Testis (tissue), 2 donors: ENCODE measurements at regions not wholly inside any gene's neighbourhood (a gene's known extent, or its start where the extent isn't known, plus 50 kb on each side); places are given as distances from the start of the nearest gene placed in this dataset.
"Not testable (repeated sequence)": the region's sequence is repeated elsewhere in the genome, so short reads cannot be mapped to it uniquely, and the experiment has no call there.

Experiments used
- POLR2A ChIP-seq: fragments of 450-650 bp; IDR thresholded peaks from one replicate; pipeline ENCODE4 v1.6.1; 2017; ENCODE audit warnings: antibody characterized with exemption, mild to moderate bottlenecking, moderate library complexity
- TF ChIP-seq, protein P1 (sequence below), 3 experiments: fragments of 450-650 bp in 2 of 3; fragments of 200-600 bp in 1 of 3; sonication (generic) in 1 of 3; IDR thresholded peaks; one replicate each; pipeline ENCODE4 v1.5.1; 2016 to 2019; ENCODE audit warnings: antibody characterized with exemption in 3 of 3, mild to moderate bottlenecking in 2 of 3, moderate library complexity in 1 of 3

DNA sequence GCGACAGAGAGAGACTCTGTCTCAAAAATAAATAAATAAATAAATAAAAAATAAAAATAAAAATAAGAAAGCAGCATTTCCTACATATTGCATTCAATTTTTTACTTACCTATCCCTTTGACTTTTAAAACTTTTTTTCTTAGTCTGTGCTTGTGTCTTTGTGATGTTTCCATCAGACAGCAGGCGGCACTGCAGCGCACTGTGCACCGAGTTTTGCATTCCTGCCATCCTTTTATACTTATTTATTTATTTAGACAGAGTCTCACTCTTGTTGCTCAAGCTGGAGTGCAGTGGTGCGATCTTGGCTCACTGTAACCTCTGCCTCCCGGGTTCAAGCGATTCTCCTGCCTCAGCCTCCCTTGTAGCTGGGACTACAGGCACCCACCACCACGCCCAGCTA, 203.9 kb downstream of the SPATA31A1 start:
- TF ChIP-seq, protein P1, sequence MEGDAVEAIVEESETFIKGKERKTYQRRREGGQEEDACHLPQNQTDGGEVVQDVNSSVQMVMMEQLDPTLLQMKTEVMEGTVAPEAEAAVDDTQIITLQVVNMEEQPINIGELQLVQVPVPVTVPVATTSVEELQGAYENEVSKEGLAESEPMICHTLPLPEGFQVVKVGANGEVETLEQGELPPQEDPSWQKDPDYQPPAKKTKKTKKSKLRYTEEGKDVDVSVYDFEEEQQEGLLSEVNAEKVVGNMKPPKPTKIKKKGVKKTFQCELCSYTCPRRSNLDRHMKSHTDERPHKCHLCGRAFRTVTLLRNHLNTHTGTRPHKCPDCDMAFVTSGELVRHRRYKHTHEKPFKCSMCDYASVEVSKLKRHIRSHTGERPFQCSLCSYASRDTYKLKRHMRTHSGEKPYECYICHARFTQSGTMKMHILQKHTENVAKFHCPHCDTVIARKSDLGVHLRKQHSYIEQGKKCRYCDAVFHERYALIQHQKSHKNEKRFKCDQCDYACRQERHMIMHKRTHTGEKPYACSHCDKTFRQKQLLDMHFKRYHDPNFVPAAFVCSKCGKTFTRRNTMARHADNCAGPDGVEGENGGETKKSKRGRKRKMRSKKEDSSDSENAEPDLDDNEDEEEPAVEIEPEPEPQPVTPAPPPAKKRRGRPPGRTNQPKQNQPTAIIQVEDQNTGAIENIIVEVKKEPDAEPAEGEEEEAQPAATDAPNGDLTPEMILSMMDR (IDR thresholded peaks at IDR 0.05), result peak in 1 of 3 experiments; percentile 30
- TF ChIP-seq POLR2A, result not testable (repeated sequence)
